SK-N-SH (cell line): ENCODE measurements at regions not wholly inside any gene's neighbourhood (a gene's known extent, or its start where the extent isn't known, plus 50 kb on each side); places are given as distances from the start of the nearest gene placed in this dataset.

Experiments used
- CTCF ChIP-seq: fragments of 200-600 bp; sonication (generic); IDR thresholded peaks from 2 replicates; pipeline ENCODE4 v1.6.1; 2017; ENCODE audit warnings: antibody characterized with exemption, mild to moderate bottlenecking, moderate library complexity
- ELF1 ChIP-seq: IDR thresholded peaks from 2 replicates; pipeline ENCODE4 v1.4.0; 2012
- EZH2phosphoT487 ChIP-seq: fragments of 200-600 bp; sonication (generic); IDR thresholded peaks from 2 replicates; pipeline ENCODE4 v1.6.1; 2017; ENCODE audit warnings: low read depth, mixed run types, mild to moderate bottlenecking, antibody characterized with exemption, moderate library complexity, borderline replicate concordance
- FOXJ3 ChIP-seq: sonication (generic); formaldehyde crosslinking; IDR thresholded peaks from 2 replicates; pipeline ENCODE4 v1.5.1; 2020; ENCODE audit warnings: mild to moderate bottlenecking, missing genetic modification reagents
- FOXM1 ChIP-seq: IDR thresholded peaks from 2 replicates; pipeline ENCODE4 v1.4.0; 2012; ENCODE audit warnings: low read depth, mild to moderate bottlenecking
- JUND ChIP-seq: IDR thresholded peaks from 2 replicates; pipeline ENCODE4 v1.4.0; 2012
- POLR2AphosphoS5 ChIP-seq: IDR thresholded peaks from 2 replicates; pipeline ENCODE4 v1.6.1; 2012; ENCODE audit warnings: low read depth, low read length
- RAD21 ChIP-seq: IDR thresholded peaks from 2 replicates; pipeline ENCODE4 v1.6.1; 2012; ENCODE audit warnings: mild to moderate bottlenecking, low read length
- SMC3 ChIP-seq: IDR thresholded peaks from 2 replicates; pipeline ENCODE4 v1.6.1; 2012; ENCODE audit warnings: low read depth, low read length, improper control_type of control experiment
- TAF1 ChIP-seq: IDR thresholded peaks from 2 replicates; pipeline ENCODE4 v1.6.1; 2012; ENCODE audit warnings: low read depth, mild to moderate bottlenecking, low read length, moderate library complexity, borderline replicate concordance
- TCF12 ChIP-seq: IDR thresholded peaks from 2 replicates; pipeline ENCODE4 v1.4.0; 2012
- TF ChIP-seq, protein P1 (sequence below): IDR thresholded peaks from 2 replicates; pipeline ENCODE4 v1.6.1; 2012; ENCODE audit warnings: mild to moderate bottlenecking, low read depth, low read length, moderate library complexity

GRCh38 chr4:169342906-169343564, 72.3 kb upstream of the SH3RF1 start:
- no peak for TF ChIP-seq SMC3
- TF ChIP-seq CTCF: no peak
- TF ChIP-seq RAD21: no peak
- TF ChIP-seq TAF1: no peak
- TF ChIP-seq, protein P1, sequence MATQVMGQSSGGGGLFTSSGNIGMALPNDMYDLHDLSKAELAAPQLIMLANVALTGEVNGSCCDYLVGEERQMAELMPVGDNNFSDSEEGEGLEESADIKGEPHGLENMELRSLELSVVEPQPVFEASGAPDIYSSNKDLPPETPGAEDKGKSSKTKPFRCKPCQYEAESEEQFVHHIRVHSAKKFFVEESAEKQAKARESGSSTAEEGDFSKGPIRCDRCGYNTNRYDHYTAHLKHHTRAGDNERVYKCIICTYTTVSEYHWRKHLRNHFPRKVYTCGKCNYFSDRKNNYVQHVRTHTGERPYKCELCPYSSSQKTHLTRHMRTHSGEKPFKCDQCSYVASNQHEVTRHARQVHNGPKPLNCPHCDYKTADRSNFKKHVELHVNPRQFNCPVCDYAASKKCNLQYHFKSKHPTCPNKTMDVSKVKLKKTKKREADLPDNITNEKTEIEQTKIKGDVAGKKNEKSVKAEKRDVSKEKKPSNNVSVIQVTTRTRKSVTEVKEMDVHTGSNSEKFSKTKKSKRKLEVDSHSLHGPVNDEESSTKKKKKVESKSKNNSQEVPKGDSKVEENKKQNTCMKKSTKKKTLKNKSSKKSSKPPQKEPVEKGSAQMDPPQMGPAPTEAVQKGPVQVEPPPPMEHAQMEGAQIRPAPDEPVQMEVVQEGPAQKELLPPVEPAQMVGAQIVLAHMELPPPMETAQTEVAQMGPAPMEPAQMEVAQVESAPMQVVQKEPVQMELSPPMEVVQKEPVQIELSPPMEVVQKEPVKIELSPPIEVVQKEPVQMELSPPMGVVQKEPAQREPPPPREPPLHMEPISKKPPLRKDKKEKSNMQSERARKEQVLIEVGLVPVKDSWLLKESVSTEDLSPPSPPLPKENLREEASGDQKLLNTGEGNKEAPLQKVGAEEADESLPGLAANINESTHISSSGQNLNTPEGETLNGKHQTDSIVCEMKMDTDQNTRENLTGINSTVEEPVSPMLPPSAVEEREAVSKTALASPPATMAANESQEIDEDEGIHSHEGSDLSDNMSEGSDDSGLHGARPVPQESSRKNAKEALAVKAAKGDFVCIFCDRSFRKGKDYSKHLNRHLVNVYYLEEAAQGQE: no peak
- TF ChIP-seq POLR2AphosphoS5: no peak
- no peak for TF ChIP-seq FOXJ3 (CRISPR knock-in tag)
- no peak for TF ChIP-seq TCF12
- TF ChIP-seq JUND: no peak
- TF ChIP-seq FOXM1: no peak
- no peak for TF ChIP-seq EZH2phosphoT487
- no peak for TF ChIP-seq ELF1
